K562 (cell line): ENCODE measurements at regions not wholly inside any gene's neighbourhood (a gene's known extent, or its start where the extent isn't known, plus 50 kb on each side); places are given as distances from the start of the nearest gene placed in this dataset.

Experiments
- ATAC-seq: fragments of 200-7000 bp; cut with Tn5 transposase; 3 replicates; pipeline ENCODE4 v1.9.1; 2020; ENCODE audit warnings: moderate library complexity
- BruUV-seq: library from RNA; stranded (reverse); fragments of 400-500 nt; replicated peaks from 2 replicates; lab custom pipeline; 2021; lab: Mats Ljungman, UMichigan
- CTCF ChIA-PET: fragments of 300-600 bp; formaldehyde crosslinking; extraction: SDS; loops from one replicate; lab custom pipeline; 2021; ENCODE audit warnings: low intra/inter-chr PET ratio; lab: Yijun Ruan, JAX
- POLR2A ChIA-PET: fragments of 300-600, 350-650 bp; sonication (Branson Sonifier 250); formaldehyde crosslinking; extraction: SDS; loops from one replicate; lab custom pipeline; 2021; ENCODE audit warnings: antibody characterized with exemption, inconsistent platforms; lab: Yijun Ruan, JAX
- DNase-seq, 4 experiments: peaks; one replicate each; pipeline versions ENCODE4 v3.0.0 to v3.0.0-alpha.2; 2011 to 2018; ENCODE audit warnings: low spot score in 3 of 4, mixed read lengths in 3 of 4; ENCODE audit errors: extremely low read depth in 1 of 4
- FAIRE-seq: peaks from 2 replicates; lab custom pipeline; 2011; peaks lifted over from hg19 to GRCh38; lab: Jason Lieb, UNC
- H2AFZ ChIP-seq: 2 replicates; pipeline ENCODE4 v1.6.0; 2011; ENCODE audit warnings: low read depth, low read length, control low read depth, inconsistent platforms
- H3K27ac ChIP-seq: fragments of 200-600 bp; 3 replicates; pipeline ENCODE4 v1.8.0; 2011; ENCODE audit warnings: low read depth, mild to moderate bottlenecking, control low read depth, inconsistent platforms, low read length, moderate library complexity, mixed read lengths; ENCODE audit errors: extremely low read depth
- H3K27me3 ChIP-seq, 2 experiments: fragments of 300-600 bp in 1 of 2; 2 replicates in 1 of 2; 3 replicates in 1 of 2; pipeline versions ENCODE4 v1.6.0 to v1.8.0; 2011; ENCODE audit warnings: inconsistent platforms in 2 of 2, low read length in 2 of 2, mild to moderate bottlenecking in 1 of 2, mixed read lengths in 1 of 2, moderate library complexity in 1 of 2; ENCODE audit not compliant: control insufficient read depth in 2 of 2, insufficient read depth in 2 of 2
- H3K36me3 ChIP-seq: fragments of 300-600 bp; 3 replicates; pipeline ENCODE4 v1.8.0; 2011; ENCODE audit warnings: mild to moderate bottlenecking, low read length, inconsistent platforms; ENCODE audit not compliant: control insufficient read depth, insufficient read depth
- H3K4me1 ChIP-seq, 2 experiments: fragments of 200-600 bp in 1 of 2; replicated peaks in 1 of 2; 2 replicates in 1 of 2; 3 replicates in 1 of 2; pipeline versions ENCODE4 v1.5.1 to v1.8.0; 2011; ENCODE audit warnings: inconsistent platforms in 2 of 2, low read length in 2 of 2, mild to moderate bottlenecking in 1 of 2, mixed read lengths in 1 of 2, moderate library complexity in 1 of 2; ENCODE audit not compliant: control insufficient read depth in 2 of 2, insufficient read depth in 2 of 2
- H3K4me2 ChIP-seq: 2 replicates; pipeline ENCODE4 v1.6.1; 2011; ENCODE audit warnings: low read length, control low read depth, inconsistent platforms, mixed read lengths; ENCODE audit not compliant: insufficient read depth
- H3K4me3 ChIP-seq: fragments of 200-600 bp; sonication (generic), shearing (Covaris generic); 2 replicates; pipeline ENCODE4 v1.5.1; 2016; ENCODE audit warnings: control low read depth, inconsistent platforms
- H3K79me2 ChIP-seq: fragments of 200-600 bp; 3 replicates; pipeline ENCODE4 v1.8.0; 2011; ENCODE audit warnings: low read length, inconsistent platforms; ENCODE audit not compliant: control insufficient read depth, insufficient read depth
- H3K9ac ChIP-seq, 2 experiments: 2 replicates each; pipeline versions ENCODE4 v1.6.0 to v1.6.1; 2011; ENCODE audit warnings: low read depth in 2 of 2, low read length in 2 of 2, control low read depth in 1 of 2, inconsistent platforms in 1 of 2, mild to moderate bottlenecking in 1 of 2, mixed read lengths in 1 of 2; ENCODE audit not compliant: insufficient read depth in 1 of 2
- H3K9me1 ChIP-seq: one replicate; pipeline ENCODE4 v1.6.0; 2011; ENCODE audit warnings: inconsistent platforms, mild to moderate bottlenecking, low read length, moderate library complexity; ENCODE audit not compliant: control insufficient read depth, insufficient read depth
- H3K9me3 ChIP-seq: replicated peaks from 2 replicates; pipeline ENCODE4 v1.5.1; 2011; ENCODE audit warnings: low read depth, low read length, inconsistent platforms; ENCODE audit not compliant: control insufficient read depth, insufficient read depth
- H4K20me1 ChIP-seq: replicated peaks from 2 replicates; pipeline ENCODE4 v1.6.1; 2011; ENCODE audit warnings: low read length, inconsistent platforms, mixed read lengths; ENCODE audit not compliant: control insufficient read depth, insufficient read depth
- DNMT1 ChIP-seq: fragments of 450-650 bp; IDR thresholded peaks from 2 replicates; pipeline ENCODE4 v1.6.1; 2016; ENCODE audit warnings: antibody characterized with exemption, mild to moderate bottlenecking
- ELF1 ChIP-seq: fragments of 200-800 bp; sonication (Bioruptor generic); IDR thresholded peaks from 2 replicates; pipeline ENCODE4 v1.6.1; 2016; ENCODE audit warnings: missing genetic modification characterization, missing compliant biosample characterization
- PHF21A ChIP-seq: fragments of 450-650 bp; IDR thresholded peaks from 2 replicates; pipeline ENCODE4 v1.6.1; 2017; ENCODE audit warnings: low read depth, borderline replicate concordance
- RCOR1 ChIP-seq, 2 experiments: IDR thresholded peaks; 2 replicates each; pipeline ENCODE4 v1.6.1; 2012; ENCODE audit warnings: low read depth in 2 of 2, low read length in 2 of 2, borderline replicate concordance in 1 of 2, improper control_type of control experiment in 1 of 2
- TAL1 ChIP-seq: fragments of 450-650 bp; IDR thresholded peaks from 2 replicates; pipeline ENCODE4 v1.6.1; 2016; ENCODE audit warnings: mild to moderate bottlenecking
- ZC3H11A ChIP-seq: IDR thresholded peaks from 2 replicates; pipeline ENCODE4 v1.6.1; 2012; ENCODE audit warnings: low read depth, low read length, improper control_type of control experiment
- ZNF274 ChIP-seq: IDR thresholded peaks from 2 replicates; pipeline ENCODE4 v1.6.1; 2011; ENCODE audit warnings: low read depth, mild to moderate bottlenecking, low read length, moderate library complexity, borderline replicate concordance
- ZNF764 ChIP-seq: fragments of 250-450 bp; sonication (Bioruptor Pico); IDR thresholded peaks from 2 replicates; pipeline ENCODE4 v1.4.0; 2020; ENCODE audit warnings: low read depth, mild to moderate bottlenecking, moderate library complexity
- in situ Hi-C: fragments of 300-500 bp; cut with MboI; formaldehyde crosslinking; loops from 4 replicates; pipeline ENCODE4 v1.15.0; 2018; ENCODE audit warnings: inconsistent platforms, mixed read lengths
- intact Hi-C: fragments of 100-400 bp; cut with micrococcal nuclease; formaldehyde crosslinking; loops from 2 replicates; pipeline ENCODE4 v1.14.2; 2022
- TF ChIP-seq, protein P1 (sequence below): fragments of 250-450 bp; sonication (Bioruptor Pico); IDR thresholded peaks from 2 replicates; pipeline ENCODE4 v1.5.0; 2021; ENCODE audit warnings: mild to moderate bottlenecking, moderate library complexity
- TF ChIP-seq, protein P2 (sequence below): fragments of 450-650 bp; IDR thresholded peaks from one replicate; pipeline ENCODE4 v1.6.1; 2018; ENCODE audit warnings: mild to moderate bottlenecking, moderate library complexity; ENCODE audit not compliant: partially characterized antibody
- TF ChIP-seq, protein P3 (sequence below), 2 experiments: IDR thresholded peaks; 2 replicates each; pipeline ENCODE4 v1.6.1; 2012; ENCODE audit warnings: improper control_type of control experiment in 2 of 2, low read depth in 2 of 2, low read length in 2 of 2, borderline replicate concordance in 1 of 2

DNA sequence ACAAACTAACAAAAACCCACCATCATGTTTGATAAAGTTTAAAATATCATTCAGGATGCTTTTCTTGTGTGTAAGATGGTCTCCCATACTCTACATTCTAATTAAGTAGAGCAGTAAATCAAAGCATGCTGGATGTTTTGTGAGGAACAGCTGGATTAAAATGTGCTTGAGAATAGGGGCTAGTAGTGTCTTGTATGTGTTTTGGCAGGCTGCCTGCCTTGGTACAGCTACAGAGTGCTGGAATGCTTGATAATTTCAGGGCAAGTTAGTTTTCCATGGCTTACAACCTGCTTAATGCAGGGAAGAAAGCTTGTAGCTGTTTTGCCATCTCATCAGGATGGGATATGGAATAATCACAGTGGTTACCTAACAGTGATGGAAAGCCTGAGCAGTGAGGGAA, 636.6 kb upstream of the MMS22L start:
- H3K9me1 ChIP-seq: no peaks in the 10 kb centered on the region
- H3K4me3 ChIP-seq: no peak overlapping the region
- no peak overlapping the region for H2AFZ ChIP-seq
- POLR2A ChIA-PET: no interaction called here
- no peaks in the 10 kb centered on the region for H3K36me3 ChIP-seq
- no peak overlapping the region for H3K9ac ChIP-seq
- ATAC-seq: no peak
- no peak overlapping the region for H3K4me2 ChIP-seq
- H3K27me3 ChIP-seq: no peaks in the 10 kb centered on the region
- CTCF ChIA-PET: no interaction called here
- no peak for FAIRE-seq
- H3K9me3 ChIP-seq: no peaks in the 10 kb centered on the region
- H3K4me1 ChIP-seq: no peaks in the 10 kb centered on the region
- no peak for DNase-seq
- intact Hi-C loops: no loop called here
- H3K79me2 ChIP-seq: no peaks in the 10 kb centered on the region
- H4K20me1 ChIP-seq: no peaks in the 10 kb centered on the region
- BruUV-seq: no TSS peak
- in situ Hi-C loops: no loop called here
- no peak overlapping the region for H3K27ac ChIP-seq
- TF ChIP-seq ELF1: no peak
- no peak for TF ChIP-seq TAL1
- TF ChIP-seq ZNF274: no peak
- TF ChIP-seq, protein P1, sequence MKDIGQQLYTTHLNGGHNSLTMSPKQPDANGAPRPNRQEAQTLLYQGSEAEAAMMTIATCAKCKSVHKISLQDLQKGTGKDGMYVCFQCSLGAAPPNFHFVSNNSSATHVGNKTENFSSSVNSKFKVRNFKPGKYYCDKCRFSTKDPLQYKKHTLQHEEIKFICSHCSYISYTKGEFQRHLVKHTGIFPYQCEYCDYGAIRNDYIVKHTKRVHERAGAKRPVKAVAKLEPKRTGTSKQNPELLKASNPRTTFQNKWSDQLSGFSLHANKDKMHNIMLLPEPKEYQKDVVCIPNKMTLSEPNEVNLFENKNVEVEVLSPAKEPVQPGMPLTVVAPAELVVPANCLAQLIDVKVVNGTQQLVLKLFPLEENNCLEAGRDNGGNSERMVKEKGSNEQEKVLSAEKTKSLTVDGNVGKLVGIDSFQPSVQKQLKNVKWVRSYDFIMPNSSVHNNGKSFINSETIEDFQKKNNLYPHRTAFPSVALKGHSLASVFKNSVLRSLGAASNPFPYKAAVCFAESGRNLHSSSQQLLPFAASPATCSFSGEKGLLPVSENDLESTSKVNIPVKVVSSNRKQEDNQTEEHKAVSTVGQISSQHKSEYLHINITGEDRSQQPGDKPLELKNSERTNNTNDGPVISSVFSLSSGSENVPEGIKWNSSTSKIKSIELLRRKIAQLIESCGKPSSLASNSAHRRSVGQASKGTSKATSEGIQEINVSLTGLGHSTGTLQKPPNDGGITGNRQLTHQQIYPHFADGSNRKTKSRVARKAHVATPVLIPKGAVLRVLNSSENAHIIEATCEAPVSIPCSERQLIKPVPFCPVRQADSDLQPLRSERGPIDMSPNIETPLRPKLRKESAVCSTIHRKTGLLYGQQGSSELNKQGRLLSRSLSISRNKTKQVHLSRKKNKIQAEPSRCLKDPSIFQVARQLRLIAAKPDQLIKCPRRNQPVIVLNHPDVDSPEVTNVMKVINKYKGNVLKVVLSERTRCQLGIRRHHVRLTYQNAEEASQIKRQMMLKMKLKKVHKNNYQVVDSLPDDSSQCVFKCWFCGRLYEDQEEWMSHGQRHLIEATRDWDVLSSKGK (CRISPR knock-in tag): no peak
- TF ChIP-seq RCOR1 (IDR thresholded peaks at IDR 0.05; ENCODE audit: borderline replicate concordance in 1 of 2, low read depth in 2 of 2, low read length in 2 of 2): no peak
- TF ChIP-seq DNMT1: no peak
- TF ChIP-seq, protein P2, sequence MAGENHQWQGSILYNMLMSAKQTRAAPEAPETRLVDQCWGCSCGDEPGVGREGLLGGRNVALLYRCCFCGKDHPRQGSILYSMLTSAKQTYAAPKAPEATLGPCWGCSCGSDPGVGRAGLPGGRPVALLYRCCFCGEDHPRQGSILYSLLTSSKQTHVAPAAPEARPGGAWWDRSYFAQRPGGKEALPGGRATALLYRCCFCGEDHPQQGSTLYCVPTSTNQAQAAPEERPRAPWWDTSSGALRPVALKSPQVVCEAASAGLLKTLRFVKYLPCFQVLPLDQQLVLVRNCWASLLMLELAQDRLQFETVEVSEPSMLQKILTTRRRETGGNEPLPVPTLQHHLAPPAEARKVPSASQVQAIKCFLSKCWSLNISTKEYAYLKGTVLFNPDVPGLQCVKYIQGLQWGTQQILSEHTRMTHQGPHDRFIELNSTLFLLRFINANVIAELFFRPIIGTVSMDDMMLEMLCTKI: no peak
- TF ChIP-seq PHF21A: no peak
- TF ChIP-seq ZNF764 (CRISPR knock-in tag): no peak
- TF ChIP-seq, protein P3, sequence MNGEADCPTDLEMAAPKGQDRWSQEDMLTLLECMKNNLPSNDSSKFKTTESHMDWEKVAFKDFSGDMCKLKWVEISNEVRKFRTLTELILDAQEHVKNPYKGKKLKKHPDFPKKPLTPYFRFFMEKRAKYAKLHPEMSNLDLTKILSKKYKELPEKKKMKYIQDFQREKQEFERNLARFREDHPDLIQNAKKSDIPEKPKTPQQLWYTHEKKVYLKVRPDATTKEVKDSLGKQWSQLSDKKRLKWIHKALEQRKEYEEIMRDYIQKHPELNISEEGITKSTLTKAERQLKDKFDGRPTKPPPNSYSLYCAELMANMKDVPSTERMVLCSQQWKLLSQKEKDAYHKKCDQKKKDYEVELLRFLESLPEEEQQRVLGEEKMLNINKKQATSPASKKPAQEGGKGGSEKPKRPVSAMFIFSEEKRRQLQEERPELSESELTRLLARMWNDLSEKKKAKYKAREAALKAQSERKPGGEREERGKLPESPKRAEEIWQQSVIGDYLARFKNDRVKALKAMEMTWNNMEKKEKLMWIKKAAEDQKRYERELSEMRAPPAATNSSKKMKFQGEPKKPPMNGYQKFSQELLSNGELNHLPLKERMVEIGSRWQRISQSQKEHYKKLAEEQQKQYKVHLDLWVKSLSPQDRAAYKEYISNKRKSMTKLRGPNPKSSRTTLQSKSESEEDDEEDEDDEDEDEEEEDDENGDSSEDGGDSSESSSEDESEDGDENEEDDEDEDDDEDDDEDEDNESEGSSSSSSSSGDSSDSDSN (IDR thresholded peaks at IDR 0.05; ENCODE audit: borderline replicate concordance in 1 of 2, low read depth in 2 of 2, low read length in 2 of 2): no peak
- TF ChIP-seq ZC3H11A: no peak
